Mesothelial cell of epicardium (in vitro differentiated cells): ENCODE measurements at regions not wholly inside any gene's neighbourhood (a gene's known extent, or its start where the extent isn't known, plus 50 kb on each side); places are given as distances from the start of the nearest gene placed in this dataset.
A peak's percentile ranks its signal among the peaks of the same experiment; 100 is the strongest.
"Not testable (repeated sequence)": the region's sequence is repeated elsewhere in the genome, so short reads cannot be mapped to it uniquely, and the experiment has no call there.

Experiments used
- DNase-seq, 2 experiments: peaks; one replicate each; pipeline ENCODE4 v3.0.0; 2021; ENCODE audit warnings: low spot score in 2 of 2; ENCODE audit not compliant: unreplicated experiment in 2 of 2
- H3K27ac Mint-ChIP-seq: 2 replicates; pipeline ENCODE4 v1.8.0; 2021; ENCODE audit warnings: mixed read lengths
- H3K27me3 Mint-ChIP-seq: 2 replicates; pipeline ENCODE4 v1.8.0; 2021; ENCODE audit warnings: low read depth, mixed read lengths
- H3K36me3 Mint-ChIP-seq: 2 replicates; pipeline ENCODE4 v1.8.0; 2021; ENCODE audit warnings: mixed read lengths
- H3K4me1 Mint-ChIP-seq: 2 replicates; pipeline ENCODE4 v1.8.0; 2021; ENCODE audit warnings: mixed read lengths
- H3K4me3 Mint-ChIP-seq: 2 replicates; pipeline ENCODE4 v1.8.0; 2021; ENCODE audit warnings: mild to moderate bottlenecking, moderate library complexity, mixed read lengths
- H3K9me3 Mint-ChIP-seq: 2 replicates; pipeline ENCODE4 v1.8.0; 2021; ENCODE audit warnings: mixed read lengths

DNA sequence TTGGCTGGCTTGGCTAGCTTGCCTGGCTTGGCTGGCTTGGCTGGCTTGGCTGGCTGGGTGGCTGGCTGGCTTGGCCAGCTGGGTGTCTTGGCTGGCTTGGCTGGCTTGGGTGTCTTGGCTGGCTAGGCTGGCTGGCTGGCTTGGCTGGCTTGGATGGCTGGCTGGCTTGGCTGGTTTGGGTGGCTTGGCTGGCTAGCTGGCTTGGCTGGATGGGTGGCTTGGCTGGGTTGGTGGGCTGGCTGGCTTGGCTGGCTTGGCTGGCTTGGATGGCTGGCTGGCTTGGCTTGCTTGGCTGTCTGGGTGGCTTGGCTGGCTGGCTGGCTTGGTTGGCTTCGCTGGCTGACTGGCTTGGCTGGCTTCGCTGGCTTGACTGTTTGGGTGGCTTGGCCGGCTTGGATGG lies 440.3 kb downstream of the GOLGA6L6 start:
- H3K4me3 Mint-ChIP-seq, H3K36me3 Mint-ChIP-seq, H3K27ac Mint-ChIP-seq, H3K4me1 Mint-ChIP-seq, H3K27me3 Mint-ChIP-seq, H3K9me3 Mint-ChIP-seq, DNase-seq: not testable (repeated sequence)

DNA sequence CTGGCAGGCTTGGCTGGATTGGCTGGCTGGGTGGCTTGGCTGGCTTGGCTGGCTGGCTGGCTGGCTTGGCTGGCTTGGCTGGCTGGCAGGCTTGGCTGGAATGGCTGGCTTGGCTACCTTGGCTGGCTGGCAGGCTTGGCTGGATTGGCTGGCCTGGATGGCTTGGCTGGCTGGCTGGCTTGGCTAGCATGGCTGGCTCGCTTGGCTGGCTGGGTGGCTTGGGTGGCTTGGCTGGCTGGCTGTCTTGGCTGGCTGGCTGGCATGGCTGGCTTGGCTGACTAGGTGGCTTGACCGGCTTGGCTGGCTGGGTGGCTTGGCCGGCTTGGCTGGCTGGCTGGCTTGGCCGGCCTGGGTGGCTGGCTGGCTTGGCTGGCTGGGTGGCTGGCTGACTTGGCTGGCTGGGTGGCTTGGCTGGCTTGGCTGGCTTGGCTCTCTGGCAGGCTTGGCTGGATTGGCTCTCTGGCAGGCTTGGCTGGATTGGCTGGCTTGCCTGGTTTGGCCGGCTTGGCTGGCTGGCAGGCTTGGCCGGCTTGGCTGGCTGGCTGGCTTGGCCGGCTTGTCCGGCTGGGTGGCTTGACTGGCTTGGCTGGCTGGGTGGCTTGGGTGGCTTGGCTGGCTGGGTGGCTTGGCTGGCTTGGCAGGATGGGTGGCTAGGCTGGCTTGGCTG lies 440.9 kb downstream of the GOLGA6L6 start:
- not testable (repeated sequence) for H3K27me3 Mint-ChIP-seq, H3K27ac Mint-ChIP-seq, H3K9me3 Mint-ChIP-seq, H3K4me3 Mint-ChIP-seq, H3K36me3 Mint-ChIP-seq, DNase-seq, H3K4me1 Mint-ChIP-seq

DNA sequence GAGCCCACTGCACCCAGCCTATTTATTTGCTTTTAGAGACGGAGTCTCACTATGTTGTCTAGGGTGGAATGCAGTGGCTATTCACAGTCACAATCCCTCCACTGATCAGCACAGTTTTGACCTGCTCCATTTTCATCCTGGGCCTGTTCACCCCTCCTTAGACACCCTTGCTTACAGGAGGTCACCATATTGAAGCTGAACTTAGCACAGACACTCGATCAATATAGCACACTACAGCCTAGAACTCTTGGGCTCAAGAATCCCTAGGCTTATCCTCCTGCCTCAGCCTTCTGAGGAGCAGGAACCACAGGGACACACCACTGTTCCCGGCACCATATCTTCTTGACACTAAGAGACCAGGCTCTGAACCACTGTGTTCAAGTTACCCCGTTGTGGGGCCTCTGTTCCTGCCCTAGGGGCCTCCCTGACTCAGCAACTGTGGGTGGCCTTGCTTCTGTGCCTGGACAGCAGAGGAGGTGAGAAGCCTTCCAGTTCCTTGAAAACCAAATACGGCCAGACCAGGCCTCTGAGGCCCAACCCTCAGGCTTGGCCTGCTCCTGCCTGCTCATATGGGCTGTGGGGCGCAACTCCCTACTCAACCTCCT lies 445.8 kb downstream of the GOLGA6L6 start:
- H3K9me3 Mint-ChIP-seq, DNase-seq, H3K4me3 Mint-ChIP-seq, H3K27ac Mint-ChIP-seq, H3K27me3 Mint-ChIP-seq, H3K4me1 Mint-ChIP-seq, H3K36me3 Mint-ChIP-seq: not testable (repeated sequence)

- not testable (repeated sequence) for H3K4me1 Mint-ChIP-seq, H3K4me3 Mint-ChIP-seq, H3K27ac Mint-ChIP-seq, H3K27me3 Mint-ChIP-seq, H3K9me3 Mint-ChIP-seq, DNase-seq, H3K36me3 Mint-ChIP-seq
Observed at GRCh38 chr15:20089541-20089940, 452.1 kb downstream of the GOLGA6L6 start.

- not testable (repeated sequence) for H3K9me3 Mint-ChIP-seq, H3K36me3 Mint-ChIP-seq, H3K4me1 Mint-ChIP-seq, DNase-seq, H3K27ac Mint-ChIP-seq, H3K27me3 Mint-ChIP-seq, H3K4me3 Mint-ChIP-seq
Observed at GRCh38 chr15:20084026-20084425, 457.6 kb downstream of the GOLGA6L6 start.

DNA sequence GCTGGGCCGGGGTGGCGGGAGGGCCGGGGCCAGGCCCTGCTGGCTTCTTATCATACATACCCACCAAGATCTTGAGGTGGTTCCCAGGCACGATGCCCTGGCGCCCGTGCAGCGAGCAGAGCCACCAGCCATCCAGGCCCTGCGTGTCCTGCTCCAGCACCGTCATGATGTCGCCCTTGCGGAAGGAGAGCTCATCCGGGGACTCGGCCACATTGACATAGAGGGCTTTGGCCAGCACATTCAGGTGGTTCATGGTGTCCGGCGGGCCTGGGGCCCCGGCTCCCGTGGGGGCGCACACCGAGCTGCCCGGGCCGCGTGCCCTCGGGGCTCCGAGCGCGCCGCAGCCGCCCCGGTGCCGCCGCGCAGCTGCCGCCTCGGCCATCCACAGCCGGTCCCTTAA lies 467.5 kb downstream of the GOLGA6L6 start:
- H3K27ac Mint-ChIP-seq, H3K9me3 Mint-ChIP-seq, DNase-seq, H3K27me3 Mint-ChIP-seq, H3K4me1 Mint-ChIP-seq, H3K36me3 Mint-ChIP-seq, H3K4me3 Mint-ChIP-seq: not testable (repeated sequence)

DNA sequence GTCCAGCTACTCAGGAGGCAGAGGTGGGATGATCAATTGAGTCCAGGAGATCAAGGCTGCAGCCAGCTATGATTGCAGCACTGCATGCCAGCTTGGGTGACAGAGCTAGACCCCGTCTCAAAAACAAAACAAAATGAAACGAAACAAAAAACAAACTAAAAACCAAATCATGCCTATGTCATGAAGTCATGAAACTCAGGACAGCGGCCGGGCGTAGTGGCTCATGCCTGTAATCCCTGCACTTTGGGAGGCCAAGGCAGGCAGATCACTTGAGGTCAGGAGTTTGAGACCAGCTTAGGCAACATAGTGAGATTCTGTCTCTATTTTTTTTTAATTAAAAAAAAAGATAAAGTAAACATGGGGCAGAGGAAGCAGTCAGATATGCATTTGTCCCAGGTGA lies 472.6 kb downstream of the GOLGA6L6 start:
- H3K9me3 Mint-ChIP-seq, H3K4me1 Mint-ChIP-seq, H3K36me3 Mint-ChIP-seq, DNase-seq, H3K27ac Mint-ChIP-seq, H3K27me3 Mint-ChIP-seq, H3K4me3 Mint-ChIP-seq: not testable (repeated sequence)

DNA sequence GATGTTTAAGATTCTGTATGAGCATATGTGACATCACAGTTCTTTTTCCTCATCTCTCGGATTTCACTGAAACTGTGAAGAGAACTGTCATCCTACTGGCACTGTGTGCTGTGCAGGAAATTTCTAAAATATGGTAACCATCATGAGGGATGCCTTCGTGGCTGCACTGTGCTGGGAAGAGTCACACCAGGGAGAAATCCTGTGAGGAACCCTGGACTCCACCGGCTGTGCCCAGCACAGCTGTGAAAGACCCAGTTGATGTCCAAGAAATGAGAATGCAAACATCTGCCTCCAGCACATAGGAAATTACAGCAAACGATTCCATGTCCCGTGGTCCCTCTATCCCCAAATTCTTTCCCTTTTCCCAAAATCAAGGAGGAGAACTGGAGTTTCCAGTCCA lies 475.4 kb downstream of the GOLGA6L6 start:
- not testable (repeated sequence) for H3K9me3 Mint-ChIP-seq, H3K27ac Mint-ChIP-seq, H3K4me3 Mint-ChIP-seq, H3K36me3 Mint-ChIP-seq, DNase-seq, H3K27me3 Mint-ChIP-seq, H3K4me1 Mint-ChIP-seq

- H3K27me3 Mint-ChIP-seq, H3K9me3 Mint-ChIP-seq, H3K36me3 Mint-ChIP-seq, H3K27ac Mint-ChIP-seq, H3K4me1 Mint-ChIP-seq, H3K4me3 Mint-ChIP-seq: not testable (repeated sequence)
- DNase-seq, result peak in 1 of 2 experiments; percentile 15
Observed at GRCh38 chr15:20065508-20065907, 476.1 kb downstream of the GOLGA6L6 start.

- H3K27ac Mint-ChIP-seq, H3K4me1 Mint-ChIP-seq, H3K9me3 Mint-ChIP-seq, DNase-seq, H3K36me3 Mint-ChIP-seq, H3K27me3 Mint-ChIP-seq, H3K4me3 Mint-ChIP-seq: not testable (repeated sequence)
Observed at GRCh38 chr15:20063167-20063566, 478.4 kb downstream of the GOLGA6L6 start.

DNA sequence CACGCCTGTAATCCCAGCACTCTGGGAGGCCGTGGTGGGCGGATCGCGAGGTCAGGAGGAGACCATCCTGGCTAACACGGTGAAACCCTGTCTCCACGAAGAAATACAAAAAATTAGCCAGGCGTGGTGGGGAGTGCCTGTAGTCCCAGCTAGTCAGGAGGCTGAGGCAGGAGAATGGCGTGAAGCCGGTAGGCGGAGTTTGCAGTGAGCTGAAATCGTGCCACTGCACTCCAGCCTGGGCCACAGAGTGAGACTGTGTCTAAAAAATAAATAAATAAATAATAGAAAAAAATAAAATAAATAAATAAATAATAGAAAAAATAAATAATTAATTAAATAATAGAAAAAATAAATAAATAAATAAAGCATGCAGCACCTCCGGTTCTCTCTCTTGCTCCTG lies 480.8 kb downstream of the GOLGA6L6 start:
- not testable (repeated sequence) for H3K27me3 Mint-ChIP-seq, H3K4me1 Mint-ChIP-seq, H3K36me3 Mint-ChIP-seq, H3K27ac Mint-ChIP-seq, DNase-seq, H3K4me3 Mint-ChIP-seq
- peaks cover 12% of the 10 kb centered on the region for H3K9me3 Mint-ChIP-seq

DNA sequence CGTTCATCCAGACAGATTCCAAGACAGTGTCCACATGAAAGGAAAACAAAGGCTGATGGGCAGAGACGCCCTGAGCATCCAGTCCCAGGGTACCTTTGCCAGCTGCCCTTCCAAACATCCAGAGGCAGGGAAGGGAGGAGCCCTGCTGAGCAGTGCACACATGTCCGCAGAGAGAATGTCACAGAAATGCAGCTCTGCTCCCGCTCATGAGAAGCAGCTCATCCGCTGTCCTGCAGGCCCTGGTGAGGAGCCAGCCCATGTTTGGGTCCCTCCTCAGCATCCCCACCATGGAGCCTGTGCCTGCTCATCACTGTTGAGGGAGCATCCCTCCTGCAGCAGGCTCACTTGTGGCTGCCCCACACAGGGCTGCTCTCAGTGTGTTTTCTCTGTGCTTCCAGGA lies 484.7 kb downstream of the GOLGA6L6 start:
- DNase-seq, H3K27me3 Mint-ChIP-seq: not testable (repeated sequence)
- H3K9me3 Mint-ChIP-seq, result peaks cover 13% of the 10 kb centered on the region

GRCh38 chr15:20055921-20056320 lies 485.7 kb downstream of the GOLGA6L6 start:
- H3K27ac Mint-ChIP-seq, H3K36me3 Mint-ChIP-seq, H3K4me1 Mint-ChIP-seq, DNase-seq, H3K4me3 Mint-ChIP-seq, H3K27me3 Mint-ChIP-seq: not testable (repeated sequence)
- H3K9me3 Mint-ChIP-seq, result peaks cover 13% of the 10 kb centered on the region

More for the DNA sequence above, 484.7 kb downstream of the GOLGA6L6 start:
- H3K4me3 Mint-ChIP-seq, H3K27ac Mint-ChIP-seq, H3K4me1 Mint-ChIP-seq, H3K36me3 Mint-ChIP-seq: not testable (repeated sequence)

GRCh38 chr15:20048189-20048588 lies 493.4 kb downstream of the GOLGA6L6 start:
- not testable (repeated sequence) for DNase-seq, H3K9me3 Mint-ChIP-seq, H3K36me3 Mint-ChIP-seq, H3K27me3 Mint-ChIP-seq, H3K27ac Mint-ChIP-seq, H3K4me1 Mint-ChIP-seq, H3K4me3 Mint-ChIP-seq

DNA sequence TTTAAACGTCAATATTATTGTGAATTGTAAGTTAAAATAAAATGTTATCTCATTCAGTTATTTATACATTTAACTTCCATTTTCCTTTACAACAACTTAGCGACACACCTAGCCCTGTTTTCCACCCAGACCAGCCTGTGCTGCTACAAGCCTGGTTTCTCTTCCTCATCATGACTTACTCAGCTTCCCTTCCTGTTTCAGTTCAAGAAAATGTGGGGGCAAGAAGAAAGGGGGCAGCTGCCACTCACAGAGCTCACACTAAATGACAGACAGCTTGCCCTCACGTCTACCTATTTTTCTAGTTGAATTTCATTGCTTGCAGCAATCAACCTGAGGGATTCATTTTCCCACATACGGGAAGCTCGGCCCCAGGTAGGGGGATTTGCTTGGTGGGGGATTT lies 496.4 kb downstream of the GOLGA6L6 start:
- not testable (repeated sequence) for DNase-seq, H3K4me3 Mint-ChIP-seq, H3K4me1 Mint-ChIP-seq, H3K27ac Mint-ChIP-seq, H3K9me3 Mint-ChIP-seq, H3K36me3 Mint-ChIP-seq, H3K27me3 Mint-ChIP-seq
